Right lobe of liver (tissue), 6 donors: ENCODE measurements at regions not wholly inside any gene's neighbourhood (a gene's known extent, or its start where the extent isn't known, plus 50 kb on each side); places are given as distances from the start of the nearest gene placed in this dataset.

Source experiments
- ATAC-seq, 4 donors: fragments of 200-7000 bp; cut with Tn5 transposase; one replicate each; pipeline ENCODE4 v1.9.1; 2020; ENCODE audit warnings: mild to moderate bottlenecking in 4 of 4, moderate library complexity in 4 of 4
- DNase-seq, 3 donors: peaks; one replicate each; pipeline ENCODE4 v3.0.0-alpha.2; 2020
- H3K27ac ChIP-seq, 3 donors: fragments of 200-600 bp; one replicate each; pipeline ENCODE4 v1.8.0; 2022
- H3K27me3 ChIP-seq, 2 donors: fragments of 200-600 bp; one replicate each; pipeline ENCODE4 v1.8.0; 2022
- H3K36me3 ChIP-seq, 4 donors: fragments of 200-600 bp; sonication (generic) in 1 of 4; one replicate each; pipeline versions ENCODE4 v1.5.1 to v1.8.0; 2017 to 2022; ENCODE audit warnings: control low read depth in 1 of 4
- H3K4me1 ChIP-seq, 4 donors: fragments of 200-600 bp; sonication (generic) in 1 of 4; one replicate each; pipeline versions ENCODE4 v1.5.1 to v1.8.0; 2017 to 2022; ENCODE audit warnings: control low read depth in 1 of 4
- H3K4me3 ChIP-seq, 3 donors: fragments of 200-600 bp; one replicate each; pipeline ENCODE4 v1.8.0; 2022
- H3K9me3 ChIP-seq, 4 donors: fragments of 200-600 bp; sonication (generic) in 1 of 4; one replicate each; pipeline versions ENCODE4 v1.5.1 to v1.8.0; 2017 to 2022; ENCODE audit warnings: control low read depth in 1 of 4
- POLR2A ChIP-seq: fragments of 450-650 bp; IDR thresholded peaks from one replicate; pipeline ENCODE4 v1.6.1; 2017; ENCODE audit warnings: antibody characterized with exemption, mild to moderate bottlenecking
- WGBS: methylation state at CpG from one replicate; pipeline ENCODE4 v1.1.6; 2018; ENCODE audit warnings: low coverage, low lambda C conversion rate; ENCODE audit not compliant: insufficient coverage; ENCODE audit errors: missing lambda C conversion rate; 5-methylcytosine and 5-hydroxymethylcytosine counted together
- intact Hi-C, 2 donors: fragments of 100-400 bp; cut with DNase I; formaldehyde crosslinking; loops; one replicate each; pipeline versions ENCODE4 v1.11.2 to v1.14.1; 2022
- TF ChIP-seq, protein P1 (sequence below), 4 donors: fragments of 200-600 bp in 3 of 4; fragments of 450-650 bp in 1 of 4; IDR thresholded peaks; one replicate each; pipeline versions ENCODE4 v1.5.1 to v1.8.0; 2016 to 2022; ENCODE audit warnings: antibody characterized with exemption in 4 of 4, mild to moderate bottlenecking in 2 of 4
- donor health status: DM: no; HTN: yes; CAD: no.
- donor health status: DM: no; HTN: no; CAD: no.
- donor health status: DM: no; HTN: no; CAD: no.
- donor health status: DM: no; HTN: yes; CAD: no.
- donor health status: DM: no; HTN: yes; CAD: no.

DNA sequence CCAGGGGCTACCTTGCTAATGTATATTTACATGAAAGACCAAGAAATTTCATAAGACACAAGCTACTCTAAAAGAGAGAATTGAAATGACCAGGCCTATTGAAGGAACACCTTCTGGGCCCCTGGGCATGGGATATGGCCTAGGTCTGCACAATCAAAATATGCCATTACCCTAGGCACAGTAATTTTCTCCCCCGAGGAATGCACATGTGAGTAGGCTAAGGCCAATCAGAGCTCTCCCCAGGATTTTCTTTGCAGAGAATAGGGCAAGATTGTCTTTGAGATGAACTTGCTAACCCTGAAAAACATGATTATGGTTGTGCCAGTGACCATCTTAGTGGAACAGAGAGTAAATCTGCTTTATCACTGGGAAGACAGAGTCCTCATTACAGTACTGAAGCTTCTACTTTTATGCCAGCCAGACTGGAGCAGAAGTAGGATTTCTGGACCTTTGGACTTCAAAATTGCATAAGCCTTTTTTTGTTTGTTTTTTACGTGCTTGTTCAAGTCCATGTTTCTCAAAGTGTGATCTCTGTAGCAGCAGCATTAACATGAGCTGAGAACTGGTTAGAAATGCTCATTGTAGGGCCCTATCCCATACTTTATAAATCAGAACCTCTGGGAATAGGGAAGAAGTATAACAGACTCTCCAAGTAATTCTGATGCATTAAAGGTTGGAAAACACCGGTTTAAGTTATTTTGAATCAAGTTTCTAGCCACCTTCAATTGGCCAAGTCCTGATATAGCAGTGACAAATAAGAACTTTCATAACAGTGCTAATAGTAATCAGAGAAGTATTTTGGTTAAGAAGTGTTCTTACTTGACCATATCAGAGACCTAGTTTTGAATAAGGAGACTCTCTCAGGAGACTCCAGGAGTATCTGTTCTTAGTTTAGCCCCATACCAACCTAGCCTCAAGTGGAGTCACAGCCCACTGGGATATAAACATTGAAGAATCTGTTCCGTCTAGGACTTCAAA is 112.9 kb downstream of the LMO3 start:
- peak; percentile 95 to 98 (median 96) for ATAC-seq
- intact Hi-C loops = no loop called here
- peak overlapping the region in 2 of 3 donors; percentile 48 to 62 for H3K27ac ChIP-seq

GRCh38 chr12:16495196-16495595 is 110.8 kb downstream of the LMO3 start:
- no peak overlapping the region for H3K4me3 ChIP-seq
- H3K27ac ChIP-seq = no peak overlapping the region
- TF ChIP-seq, protein P1, sequence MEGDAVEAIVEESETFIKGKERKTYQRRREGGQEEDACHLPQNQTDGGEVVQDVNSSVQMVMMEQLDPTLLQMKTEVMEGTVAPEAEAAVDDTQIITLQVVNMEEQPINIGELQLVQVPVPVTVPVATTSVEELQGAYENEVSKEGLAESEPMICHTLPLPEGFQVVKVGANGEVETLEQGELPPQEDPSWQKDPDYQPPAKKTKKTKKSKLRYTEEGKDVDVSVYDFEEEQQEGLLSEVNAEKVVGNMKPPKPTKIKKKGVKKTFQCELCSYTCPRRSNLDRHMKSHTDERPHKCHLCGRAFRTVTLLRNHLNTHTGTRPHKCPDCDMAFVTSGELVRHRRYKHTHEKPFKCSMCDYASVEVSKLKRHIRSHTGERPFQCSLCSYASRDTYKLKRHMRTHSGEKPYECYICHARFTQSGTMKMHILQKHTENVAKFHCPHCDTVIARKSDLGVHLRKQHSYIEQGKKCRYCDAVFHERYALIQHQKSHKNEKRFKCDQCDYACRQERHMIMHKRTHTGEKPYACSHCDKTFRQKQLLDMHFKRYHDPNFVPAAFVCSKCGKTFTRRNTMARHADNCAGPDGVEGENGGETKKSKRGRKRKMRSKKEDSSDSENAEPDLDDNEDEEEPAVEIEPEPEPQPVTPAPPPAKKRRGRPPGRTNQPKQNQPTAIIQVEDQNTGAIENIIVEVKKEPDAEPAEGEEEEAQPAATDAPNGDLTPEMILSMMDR (IDR thresholded peaks at IDR 0.05) = no peak
- TF ChIP-seq POLR2A = no peak
- H3K9me3 ChIP-seq = no peaks in the 10 kb centered on the region
- H3K27me3 ChIP-seq = no peaks in the 10 kb centered on the region
- ATAC-seq = no peak
- intact Hi-C loops = no loop called here
- WGBS = 45% methylated on average over 1 of the region's 1 CpG
- DNase-seq = no peak
- peaks cover 0 to 12% (median 2%) of the 10 kb centered on the region in 4 donors for H3K4me1 ChIP-seq
- no peaks in the 10 kb centered on the region for H3K36me3 ChIP-seq

More for the DNA sequence above, 112.9 kb downstream of the LMO3 start:
- no peak overlapping the region for H3K4me3 ChIP-seq
- H3K36me3 ChIP-seq = no peaks in the 10 kb centered on the region
- H3K27me3 ChIP-seq = no peaks in the 10 kb centered on the region
- 35% methylated on average over 4 of the region's 4 CpGs for WGBS
- TF ChIP-seq POLR2A = no peak
- TF ChIP-seq, protein P1 (IDR thresholded peaks at IDR 0.05) = no peak
- peaks cover 0 to 12% (median 2%) of the 10 kb centered on the region in 4 donors for H3K4me1 ChIP-seq
- DNase-seq = no peak
- no peaks in the 10 kb centered on the region for H3K9me3 ChIP-seq
